ENCODE measurements at regions not wholly inside any gene's neighbourhood (a gene's known extent, or its start where the extent isn't known, plus 50 kb on each side); places are given as distances from the start of the nearest gene placed in this dataset.
A peak's percentile ranks its signal among the peaks of the same experiment; 100 is the strongest.

DNA sequence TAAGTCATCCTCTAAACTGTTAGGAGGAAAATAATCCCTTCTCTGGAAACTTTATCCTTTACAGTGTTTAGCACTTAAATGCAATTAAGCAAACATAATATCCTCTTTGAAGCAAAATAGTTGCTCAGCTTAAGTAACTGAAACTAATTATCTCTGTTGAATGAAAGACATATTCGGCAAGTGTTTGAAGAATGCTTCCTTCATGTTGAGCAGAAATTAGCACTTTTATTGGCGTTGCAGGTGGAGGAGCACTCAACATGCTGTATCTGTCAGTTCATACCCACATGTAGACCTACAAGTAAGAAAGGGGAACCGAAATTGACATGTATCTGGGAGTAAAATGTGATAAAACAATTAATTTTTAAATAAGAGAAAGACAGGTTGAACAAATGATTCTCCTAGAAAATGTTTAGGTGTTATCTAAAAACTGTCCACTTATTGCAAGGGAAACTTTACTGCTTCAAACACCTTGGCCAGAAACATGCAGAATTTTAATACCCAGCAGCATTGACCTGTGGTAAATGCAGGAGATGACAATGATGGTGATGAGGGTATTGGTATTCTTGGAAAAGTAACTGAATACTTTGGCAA is 987.0 kb upstream of the MAP3K7 start:
- Mint-ChIP-seq H3K9me3 (ENCODE audit: unreplicated experiment) (no peaks in the 10 kb centered on the region), H3K27ac (ENCODE audit: unreplicated experiment) (no peak overlapping the region), H3K4me1 (ENCODE audit: low read depth, unreplicated experiment) (peaks cover 4% of the 10 kb centered on the region), H3K36me3 (ENCODE audit: unreplicated experiment) (no peaks in the 10 kb centered on the region), H3K4me3 (ENCODE audit: unreplicated experiment) (no peak overlapping the region), H3K27me3 (ENCODE audit: unreplicated experiment) (no peaks in the 10 kb centered on the region)
- no peak for DNase-seq
- TF ChIP-seq, protein P1, sequence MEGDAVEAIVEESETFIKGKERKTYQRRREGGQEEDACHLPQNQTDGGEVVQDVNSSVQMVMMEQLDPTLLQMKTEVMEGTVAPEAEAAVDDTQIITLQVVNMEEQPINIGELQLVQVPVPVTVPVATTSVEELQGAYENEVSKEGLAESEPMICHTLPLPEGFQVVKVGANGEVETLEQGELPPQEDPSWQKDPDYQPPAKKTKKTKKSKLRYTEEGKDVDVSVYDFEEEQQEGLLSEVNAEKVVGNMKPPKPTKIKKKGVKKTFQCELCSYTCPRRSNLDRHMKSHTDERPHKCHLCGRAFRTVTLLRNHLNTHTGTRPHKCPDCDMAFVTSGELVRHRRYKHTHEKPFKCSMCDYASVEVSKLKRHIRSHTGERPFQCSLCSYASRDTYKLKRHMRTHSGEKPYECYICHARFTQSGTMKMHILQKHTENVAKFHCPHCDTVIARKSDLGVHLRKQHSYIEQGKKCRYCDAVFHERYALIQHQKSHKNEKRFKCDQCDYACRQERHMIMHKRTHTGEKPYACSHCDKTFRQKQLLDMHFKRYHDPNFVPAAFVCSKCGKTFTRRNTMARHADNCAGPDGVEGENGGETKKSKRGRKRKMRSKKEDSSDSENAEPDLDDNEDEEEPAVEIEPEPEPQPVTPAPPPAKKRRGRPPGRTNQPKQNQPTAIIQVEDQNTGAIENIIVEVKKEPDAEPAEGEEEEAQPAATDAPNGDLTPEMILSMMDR (IDR thresholded peaks at IDR 0.05; ENCODE audit: partially characterized antibody, unreplicated experiment), result no peak

DNA sequence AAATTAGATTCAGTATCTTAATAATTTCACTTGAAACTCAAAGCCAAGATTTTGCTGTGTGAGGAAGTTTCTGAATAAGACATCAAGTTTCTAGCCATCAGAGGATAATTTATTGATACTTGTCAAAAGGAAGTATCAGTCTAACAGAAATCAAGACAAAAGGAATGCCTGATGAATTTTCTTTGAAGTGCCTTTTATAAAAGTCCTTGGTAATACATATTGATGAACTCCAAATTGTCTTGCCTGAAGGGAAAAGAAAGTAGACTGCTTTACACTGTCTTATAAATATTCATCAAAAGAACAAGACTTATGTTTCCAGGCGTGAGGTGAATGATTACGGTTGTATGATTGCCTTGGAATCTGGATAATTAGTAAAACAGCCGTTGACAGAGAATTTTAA is 986.0 kb upstream of the MAP3K7 start:
- Mint-ChIP-seq H3K9me3 (ENCODE audit: unreplicated experiment) (peaks cover under 1% of the 10 kb centered on the region), H3K36me3 (ENCODE audit: unreplicated experiment) (no peaks in the 10 kb centered on the region), H3K4me1 (ENCODE audit: low read depth, unreplicated experiment) (peaks cover 4% of the 10 kb centered on the region), H3K27ac (ENCODE audit: unreplicated experiment) (no peak overlapping the region), H3K4me3 (ENCODE audit: unreplicated experiment) (no peak overlapping the region), H3K27me3 (ENCODE audit: unreplicated experiment) (no peaks in the 10 kb centered on the region)
- DNase-seq, result no peak
- TF ChIP-seq, protein P1 (IDR thresholded peaks at IDR 0.05; ENCODE audit: partially characterized antibody, unreplicated experiment), result no peak

DNA sequence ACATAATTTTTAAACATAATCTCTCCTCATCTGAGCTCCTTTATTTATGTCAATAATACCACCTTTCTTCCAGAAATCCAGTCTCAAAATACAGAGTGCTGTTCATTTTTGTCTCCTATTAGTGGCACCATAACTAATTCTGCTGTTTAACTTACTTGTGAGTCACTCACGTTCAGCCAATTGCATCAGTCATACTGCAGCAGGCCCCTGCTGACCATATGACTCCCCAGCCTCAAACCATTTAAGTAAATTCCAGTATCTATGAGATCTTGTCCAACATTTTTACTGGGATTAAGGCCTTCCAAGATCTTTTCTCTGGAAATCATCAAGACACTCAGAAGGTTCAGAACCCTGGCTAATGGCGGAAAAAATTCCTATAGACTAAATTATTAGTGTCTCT is 982.2 kb upstream of the MAP3K7 start:
- H3K27me3 Mint-ChIP-seq (ENCODE audit: unreplicated experiment), result no peaks in the 10 kb centered on the region
- H3K36me3 Mint-ChIP-seq (ENCODE audit: unreplicated experiment), result no peaks in the 10 kb centered on the region
- TF ChIP-seq, protein P1 (IDR thresholded peaks at IDR 0.05; ENCODE audit: partially characterized antibody, unreplicated experiment), result no peak
- H3K9me3 Mint-ChIP-seq (ENCODE audit: unreplicated experiment), result peaks cover 2% of the 10 kb centered on the region
- DNase-seq, result no peak
- no peak overlapping the region for H3K4me3 Mint-ChIP-seq (ENCODE audit: unreplicated experiment)
- H3K4me1 Mint-ChIP-seq (ENCODE audit: low read depth, unreplicated experiment), result peaks cover 4% of the 10 kb centered on the region
- H3K27ac Mint-ChIP-seq (ENCODE audit: unreplicated experiment), result peak overlapping the region; percentile 14

DNA sequence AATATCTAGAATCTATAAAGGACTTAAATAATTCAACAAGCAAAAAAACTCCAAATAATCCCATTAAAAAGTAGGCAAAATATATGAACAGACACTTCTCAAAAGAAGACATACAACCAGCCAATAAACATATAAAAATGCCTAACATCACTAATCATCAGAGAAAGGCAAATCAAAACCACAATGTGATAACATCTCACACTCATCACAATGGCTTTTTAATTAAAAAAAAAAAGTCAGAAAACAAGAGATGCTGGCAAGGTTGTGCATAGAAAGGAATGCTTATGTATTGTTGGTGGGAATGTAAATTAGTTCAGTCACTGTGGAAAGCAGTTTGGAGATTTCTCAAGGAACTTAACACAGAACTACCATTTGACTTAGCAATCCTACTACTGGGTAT is 979.6 kb upstream of the MAP3K7 start:
- no peaks in the 10 kb centered on the region for H3K27me3 Mint-ChIP-seq (ENCODE audit: unreplicated experiment)
- H3K27ac Mint-ChIP-seq (ENCODE audit: unreplicated experiment), result no peak overlapping the region
- H3K4me3 Mint-ChIP-seq (ENCODE audit: unreplicated experiment), result no peak overlapping the region
- TF ChIP-seq, protein P1 (IDR thresholded peaks at IDR 0.05; ENCODE audit: partially characterized antibody, unreplicated experiment), result no peak
- H3K4me1 Mint-ChIP-seq (ENCODE audit: low read depth, unreplicated experiment), result peaks cover 4% of the 10 kb centered on the region
- H3K9me3 Mint-ChIP-seq (ENCODE audit: unreplicated experiment), result peaks cover 2% of the 10 kb centered on the region
- DNase-seq, result no peak
- H3K36me3 Mint-ChIP-seq (ENCODE audit: unreplicated experiment), result no peaks in the 10 kb centered on the region

DNA sequence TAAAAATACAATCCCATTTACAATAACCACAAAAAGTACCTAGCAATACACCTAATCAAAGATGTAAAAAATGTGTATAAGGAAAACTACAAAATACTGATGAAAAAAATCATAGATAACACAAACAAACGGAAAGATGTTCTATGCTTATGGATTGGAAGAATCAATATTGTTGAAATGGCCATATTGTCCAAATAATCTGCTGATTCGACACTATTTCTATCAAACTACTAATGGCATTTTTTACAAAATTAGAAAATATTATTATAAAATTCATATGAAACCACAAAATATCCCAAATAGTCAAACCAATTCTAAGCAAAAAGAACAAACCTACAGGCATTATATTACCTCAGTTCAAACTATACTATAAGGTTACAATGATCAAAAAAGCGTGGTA is 978.3 kb upstream of the MAP3K7 start:
- Mint-ChIP-seq H3K27ac (ENCODE audit: unreplicated experiment) (no peak overlapping the region), H3K36me3 (ENCODE audit: unreplicated experiment) (peaks cover 7% of the 10 kb centered on the region), H3K27me3 (ENCODE audit: unreplicated experiment) (no peaks in the 10 kb centered on the region), H3K4me1 (ENCODE audit: low read depth, unreplicated experiment) (peaks cover 4% of the 10 kb centered on the region), H3K9me3 (ENCODE audit: unreplicated experiment) (peaks cover 6% of the 10 kb centered on the region), H3K4me3 (ENCODE audit: unreplicated experiment) (no peak overlapping the region)
- TF ChIP-seq, protein P1 (IDR thresholded peaks at IDR 0.05; ENCODE audit: partially characterized antibody, unreplicated experiment), result no peak
- DNase-seq, result no peak

Data from glutamatergic neuron (in vitro differentiated cells).